GM04504 (cell line): ENCODE measurements at regions not wholly inside any gene's neighbourhood (a gene's known extent, or its start where the extent isn't known, plus 50 kb on each side); places are given as distances from the start of the nearest gene placed in this dataset.
A peak's percentile ranks its signal among the peaks of the same experiment; 100 is the strongest.
"Not testable (repeated sequence)": the region's sequence is repeated elsewhere in the genome, so short reads cannot be mapped to it uniquely, and the experiment has no call there.

Experiments
- DNase-seq: peaks from one replicate; pipeline ENCODE4 v3.0.0-alpha.2; 2012; ENCODE audit warnings: low read depth

GRCh38 chr2:47652061-47652690, 81.4 kb upstream of the KCNK12 start:
- DNase-seq = no peak

- no peak for DNase-seq
Observed at GRCh38 chr2:47651296-47651695, 80.5 kb upstream of the KCNK12 start.

DNA sequence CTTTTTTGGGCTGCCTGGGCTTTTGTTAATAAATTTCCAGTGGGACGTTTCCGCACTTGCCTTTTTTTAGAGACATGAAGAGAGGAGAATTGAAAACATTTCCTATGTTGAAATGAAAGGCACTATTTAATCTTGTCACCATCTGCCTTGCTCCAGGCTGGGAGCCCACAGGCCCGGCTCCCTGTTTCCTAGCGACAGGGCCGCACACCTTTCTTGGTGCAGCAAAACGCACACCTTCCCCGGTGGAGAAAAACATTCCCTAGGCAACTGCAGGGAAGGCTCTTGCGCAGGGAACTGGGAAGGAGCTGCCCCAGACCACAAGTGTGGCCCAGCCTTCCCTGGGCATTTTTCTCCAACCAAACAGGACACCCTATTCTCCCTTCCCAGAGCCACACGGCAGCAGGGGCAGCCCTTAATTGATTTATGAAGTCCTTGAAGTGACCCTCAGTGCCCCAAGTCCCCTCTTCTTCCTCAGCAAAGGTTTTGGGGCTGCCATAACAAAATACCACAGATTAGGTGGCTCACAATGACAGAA, 79.3 kb upstream of the KCNK12 start:
- no peak for DNase-seq

GRCh38 chr2:47645246-47645645, 74.5 kb upstream of the KCNK12 start:
- no peak for DNase-seq

- DNase-seq = no peak
Observed at GRCh38 chr2:47644351-47644750, 73.6 kb upstream of the KCNK12 start.

GRCh38 chr2:47641366-47641765, 70.6 kb upstream of the KCNK12 start:
- no peak for DNase-seq

DNA sequence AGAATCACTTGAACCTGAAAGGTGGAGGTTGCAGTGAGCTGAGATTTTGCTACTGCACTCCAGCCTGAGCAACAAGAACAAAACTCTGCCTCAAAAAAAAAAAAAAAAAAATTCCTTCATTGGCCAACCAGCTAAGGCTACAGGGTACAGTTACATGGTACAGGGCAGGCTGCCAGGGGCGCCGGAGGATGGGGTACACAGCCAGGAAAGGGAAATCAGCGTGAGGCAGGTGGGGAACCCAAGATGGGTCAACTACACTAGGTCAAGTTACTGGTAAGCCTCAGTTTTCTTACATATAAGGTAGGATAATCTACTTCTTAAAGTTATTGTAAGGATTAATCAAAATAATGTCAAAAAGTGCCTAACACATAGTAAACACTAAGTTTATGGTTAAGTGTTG, 69.6 kb upstream of the KCNK12 start:
- DNase-seq = no peak

DNA sequence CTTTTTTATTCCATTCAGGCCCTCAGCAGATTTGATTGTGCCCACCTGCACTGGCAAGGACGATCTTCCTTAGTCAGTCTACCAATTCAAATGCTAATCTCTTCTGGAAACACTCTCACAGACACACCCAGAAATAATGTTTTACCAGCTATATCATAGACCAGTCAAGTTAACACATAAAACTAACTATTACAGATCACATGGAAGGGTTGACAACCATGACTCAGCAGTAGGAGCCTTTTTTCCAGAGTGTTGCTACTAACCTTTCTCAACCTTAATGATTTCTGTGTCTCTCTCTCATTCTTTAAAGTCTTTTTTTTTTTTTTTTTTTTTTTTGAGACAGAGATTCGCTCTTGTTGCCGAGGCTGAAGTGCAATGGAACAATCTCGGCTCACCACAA, 68.7 kb upstream of the KCNK12 start:
- no peak for DNase-seq

- no peak for DNase-seq
Observed at GRCh38 chr2:47638430-47638829, 67.6 kb upstream of the KCNK12 start.

- DNase-seq = peak; percentile 28
Observed at GRCh38 chr2:47636596-47637264, 65.9 kb upstream of the KCNK12 start.

GRCh38 chr2:47636176-47636575, 65.4 kb upstream of the KCNK12 start:
- DNase-seq = no peak

DNA sequence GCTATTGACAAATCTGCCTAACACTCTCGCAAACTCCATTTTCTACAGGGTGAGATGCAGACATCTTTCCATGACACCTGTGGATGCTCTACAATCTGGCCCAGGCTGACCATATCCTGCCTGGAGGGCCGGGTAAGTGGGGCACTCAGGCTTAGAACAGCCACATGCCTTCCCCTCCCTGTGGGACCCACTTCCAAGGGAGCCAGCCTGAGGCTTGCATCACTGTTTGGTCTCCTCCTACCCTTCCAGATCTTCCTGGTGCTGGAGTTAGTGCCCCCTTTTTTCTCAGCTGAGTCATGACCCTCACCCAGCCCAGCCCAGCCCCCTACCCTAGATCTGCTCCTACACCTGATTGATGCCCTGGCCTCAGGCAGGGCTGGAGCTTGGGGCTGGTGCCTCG, 62.0 kb upstream of the KCNK12 start:
- DNase-seq = no peak

- DNase-seq = peak; percentile 47
Observed at GRCh38 chr2:47631792-47632398, 61.1 kb upstream of the KCNK12 start.

DNA sequence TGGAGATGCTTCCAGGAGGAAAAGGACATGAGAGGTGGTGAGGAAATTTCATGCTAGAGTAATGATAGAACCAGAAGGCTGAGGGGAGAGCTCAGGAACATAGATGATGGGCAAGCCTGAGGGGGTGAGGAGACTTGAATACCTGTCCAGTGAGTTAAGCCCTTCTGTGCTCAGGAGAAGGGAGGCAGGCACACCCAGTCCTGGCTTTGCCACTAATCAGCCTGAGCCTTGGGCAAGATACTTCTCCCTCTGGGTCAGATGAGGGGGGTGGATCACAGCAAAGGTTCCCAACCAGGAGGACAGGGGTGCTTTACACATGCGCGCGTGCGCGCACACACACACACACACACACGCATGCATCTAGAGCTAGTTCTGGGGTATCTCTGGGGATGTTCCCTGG, 60.5 kb upstream of the KCNK12 start:
- DNase-seq = no peak

DNA sequence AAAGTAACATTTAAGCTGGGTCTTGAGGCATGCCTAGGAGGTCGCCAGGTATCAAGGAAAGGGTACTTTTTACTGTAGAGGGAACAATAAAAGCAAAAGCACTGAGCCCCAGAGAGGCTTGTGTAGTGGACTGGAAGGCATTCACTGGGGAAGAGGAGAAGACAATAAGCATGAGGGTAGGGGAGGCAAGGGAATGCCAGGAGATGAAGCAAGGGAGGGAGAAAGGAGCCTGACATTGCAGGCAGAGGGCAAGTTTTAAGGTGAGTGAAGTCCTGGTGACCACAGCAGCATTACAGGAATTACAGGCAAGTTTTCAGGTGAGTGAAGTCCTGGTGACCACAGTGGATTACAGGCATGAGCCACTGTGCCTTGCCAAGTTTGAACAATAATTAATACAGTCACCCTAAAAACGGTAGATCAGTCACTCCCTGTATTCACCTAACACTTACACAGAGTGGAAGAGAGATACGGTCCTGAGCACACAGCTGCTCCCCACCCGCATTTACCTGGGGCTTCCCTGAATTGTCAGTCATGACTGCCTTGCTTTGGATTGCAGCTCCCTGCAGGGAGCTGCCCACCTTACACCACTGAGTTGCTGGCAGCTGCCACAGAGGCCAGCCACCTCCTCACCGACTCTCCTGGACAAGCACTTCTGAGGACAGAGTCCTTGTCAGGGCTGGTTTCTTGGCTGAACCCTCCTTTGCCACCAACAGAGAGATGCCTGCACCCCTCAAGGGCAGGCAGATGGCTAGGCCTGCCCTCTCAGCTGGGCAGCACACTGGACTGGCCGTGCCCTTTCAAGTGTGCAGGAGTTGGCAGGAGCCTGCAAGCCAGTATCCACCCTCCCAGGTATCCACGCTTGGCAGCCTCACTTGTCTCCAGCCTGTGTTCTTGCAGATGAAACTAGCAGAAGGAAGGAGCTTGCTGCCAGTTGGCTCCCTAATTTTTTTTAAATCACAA, 59.0 kb upstream of the KCNK12 start:
- no peak for DNase-seq

DNA sequence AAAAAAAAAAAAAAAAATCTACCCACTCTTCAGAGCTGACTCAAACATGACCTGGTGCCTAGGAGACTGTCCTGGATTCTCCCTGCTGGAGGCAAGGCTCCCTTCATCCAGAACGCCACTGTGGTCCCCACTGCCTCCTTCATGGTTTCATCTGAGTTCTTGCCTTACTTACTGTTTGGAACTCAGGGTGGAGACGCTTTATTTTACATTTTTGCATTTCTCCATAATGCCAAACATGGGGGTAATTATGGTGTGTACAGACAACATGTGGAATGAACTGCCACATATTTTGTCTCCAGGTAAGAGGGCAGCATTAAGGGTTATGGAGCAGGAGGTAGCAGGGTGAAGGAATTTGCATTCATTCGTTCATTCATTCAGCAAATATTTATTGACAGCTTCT, 58.1 kb upstream of the KCNK12 start:
- no peak for DNase-seq

GRCh38 chr2:47626664-47627063, 55.9 kb upstream of the KCNK12 start:
- DNase-seq = no peak

DNA sequence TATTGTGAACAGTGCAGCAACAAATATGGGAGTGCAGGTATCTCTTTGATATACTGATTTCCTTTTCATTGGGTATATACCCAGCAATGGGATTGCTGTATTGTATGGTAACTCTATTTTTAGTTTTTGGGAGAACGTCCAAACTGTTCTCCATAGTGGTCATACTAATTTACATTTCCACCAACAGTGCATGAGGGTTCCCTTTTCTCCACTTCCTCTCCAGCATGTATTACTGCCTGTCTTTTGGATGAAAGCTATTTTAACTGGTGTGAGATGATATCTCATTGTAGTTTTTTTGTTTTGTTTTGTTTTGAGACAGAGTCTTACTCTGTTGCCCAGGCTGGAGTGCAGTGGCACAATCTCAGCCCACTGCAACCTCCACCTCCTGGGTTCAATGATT, 52.4 kb upstream of the KCNK12 start:
- DNase-seq = not testable (repeated sequence)

- DNase-seq = no peak
Observed at GRCh38 chr2:47620770-47621437, 50.1 kb upstream of the KCNK12 start.
